Endodermal cell (in vitro differentiated cells): ENCODE measurements at regions not wholly inside any gene's neighbourhood (a gene's known extent, or its start where the extent isn't known, plus 50 kb on each side); places are given as distances from the start of the nearest gene placed in this dataset.

Experiments
- DNase-seq: peaks from one replicate; pipeline ENCODE4 v3.0.0-alpha.2; 2017
- H3K27ac ChIP-seq: 2 replicates; pipeline ENCODE4 v1.5.1; 2013; ENCODE audit warnings: mild to moderate bottlenecking, low read depth, low read length, moderate library complexity
- H3K27me3 ChIP-seq: 2 replicates; pipeline ENCODE4 v1.6.1; 2013; ENCODE audit warnings: mild to moderate bottlenecking, low read length, moderate library complexity; ENCODE audit not compliant: insufficient read depth, control insufficient read depth, poor library complexity, severe bottlenecking
- H3K36me3 ChIP-seq: 2 replicates; pipeline ENCODE4 v1.7.0; 2013; ENCODE audit warnings: mild to moderate bottlenecking, low read length, moderate library complexity; ENCODE audit not compliant: control insufficient read depth, insufficient read depth
- H3K4me1 ChIP-seq: one replicate; pipeline ENCODE4 v1.7.0; 2013; ENCODE audit warnings: low read length; ENCODE audit not compliant: control insufficient read depth, insufficient read depth
- H3K4me3 ChIP-seq: 2 replicates; pipeline ENCODE4 v1.5.1; 2013; ENCODE audit warnings: mild to moderate bottlenecking, low read length, moderate library complexity
- H3K9ac ChIP-seq: 2 replicates; pipeline ENCODE4 v1.6.1; 2013; ENCODE audit warnings: mild to moderate bottlenecking, low read length, moderate library complexity; ENCODE audit not compliant: poor library complexity, severe bottlenecking; ENCODE audit errors: extremely low read depth
- H3K9me3 ChIP-seq: 2 replicates; pipeline ENCODE4 v1.6.1; 2013; ENCODE audit warnings: mild to moderate bottlenecking, low read length, moderate library complexity; ENCODE audit not compliant: control insufficient read depth
- H3K27ac Mint-ChIP-seq: 2 replicates; pipeline ENCODE4 v1.8.0; 2020; ENCODE audit warnings: mixed read lengths
- H3K27me3 Mint-ChIP-seq: 2 replicates; pipeline ENCODE4 v1.8.0; 2021; ENCODE audit warnings: mild to moderate bottlenecking, mixed read lengths; ENCODE audit not compliant: insufficient read depth
- H3K36me3 Mint-ChIP-seq: 2 replicates; pipeline ENCODE4 v1.8.0; 2020; ENCODE audit warnings: low read depth, mixed read lengths
- H3K4me1 Mint-ChIP-seq: 2 replicates; pipeline ENCODE4 v1.8.0; 2020; ENCODE audit warnings: mixed read lengths
- H3K4me3 Mint-ChIP-seq: 2 replicates; pipeline ENCODE4 v1.8.0; 2020; ENCODE audit warnings: mild to moderate bottlenecking, moderate library complexity, mixed read lengths
- H3K9me3 Mint-ChIP-seq: 2 replicates; pipeline ENCODE4 v1.8.0; 2020; ENCODE audit warnings: mild to moderate bottlenecking, mixed read lengths
- WGBS, 2 experiments: methylation state at CpG; one replicate each; pipeline versions ENCODE4 v1.1.5 to v1.1.7; 2013; ENCODE audit warnings: missing lambda C conversion rate in 2 of 2, mixed read lengths in 1 of 2; ENCODE audit not compliant: insufficient coverage in 1 of 2, insufficient read length in 1 of 2; 5-methylcytosine and 5-hydroxymethylcytosine counted together
- TF ChIP-seq, protein P1 (sequence below): fragments of 200-600 bp; sonication (generic); conservative IDR thresholded peaks from 2 replicates; pipeline ENCODE4 v1.5.0; 2021; ENCODE audit warnings: antibody characterized with exemption, mild to moderate bottlenecking

DNA sequence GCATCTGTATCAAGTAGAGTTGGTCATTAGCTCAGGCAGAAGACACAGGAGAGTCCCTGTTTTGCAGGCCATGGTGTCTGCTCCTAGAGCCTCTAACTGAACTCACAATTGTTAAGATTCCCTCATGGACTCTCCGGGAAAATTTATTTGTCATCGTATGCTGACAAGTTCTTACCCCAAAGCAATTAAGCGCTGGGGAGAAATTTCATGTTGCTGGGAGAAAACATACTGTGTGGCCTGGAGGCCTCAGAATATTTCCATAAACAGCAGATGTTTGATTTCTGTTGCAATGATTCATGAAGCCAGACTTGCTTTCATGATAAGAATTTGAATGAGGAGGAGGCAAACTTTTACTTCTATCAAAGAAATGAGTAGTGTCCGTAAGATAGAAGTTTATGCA, 583.2 kb downstream of the GATA3 start:
- no peak overlapping the region for H3K9ac ChIP-seq
- Mint-ChIP-seq H3K4me1 (peaks cover 4% of the 10 kb centered on the region), H3K36me3 (no peaks in the 10 kb centered on the region), H3K27me3 (peaks cover 5% of the 10 kb centered on the region), H3K27ac (no peak overlapping the region), H3K4me3 (no peak overlapping the region), H3K9me3 (peaks cover 7% of the 10 kb centered on the region)
- H3K27ac ChIP-seq, result no peak overlapping the region
- no peaks in the 10 kb centered on the region for H3K9me3 ChIP-seq
- TF ChIP-seq, protein P1, sequence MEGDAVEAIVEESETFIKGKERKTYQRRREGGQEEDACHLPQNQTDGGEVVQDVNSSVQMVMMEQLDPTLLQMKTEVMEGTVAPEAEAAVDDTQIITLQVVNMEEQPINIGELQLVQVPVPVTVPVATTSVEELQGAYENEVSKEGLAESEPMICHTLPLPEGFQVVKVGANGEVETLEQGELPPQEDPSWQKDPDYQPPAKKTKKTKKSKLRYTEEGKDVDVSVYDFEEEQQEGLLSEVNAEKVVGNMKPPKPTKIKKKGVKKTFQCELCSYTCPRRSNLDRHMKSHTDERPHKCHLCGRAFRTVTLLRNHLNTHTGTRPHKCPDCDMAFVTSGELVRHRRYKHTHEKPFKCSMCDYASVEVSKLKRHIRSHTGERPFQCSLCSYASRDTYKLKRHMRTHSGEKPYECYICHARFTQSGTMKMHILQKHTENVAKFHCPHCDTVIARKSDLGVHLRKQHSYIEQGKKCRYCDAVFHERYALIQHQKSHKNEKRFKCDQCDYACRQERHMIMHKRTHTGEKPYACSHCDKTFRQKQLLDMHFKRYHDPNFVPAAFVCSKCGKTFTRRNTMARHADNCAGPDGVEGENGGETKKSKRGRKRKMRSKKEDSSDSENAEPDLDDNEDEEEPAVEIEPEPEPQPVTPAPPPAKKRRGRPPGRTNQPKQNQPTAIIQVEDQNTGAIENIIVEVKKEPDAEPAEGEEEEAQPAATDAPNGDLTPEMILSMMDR, result no peak
- H3K4me3 ChIP-seq, result no peak overlapping the region
- H3K36me3 ChIP-seq, result no peaks in the 10 kb centered on the region
- 89 to 100% methylated on average over 1 to 4 of the region's 4 CpGs for WGBS, 2 experiments
- no peaks in the 10 kb centered on the region for H3K27me3 ChIP-seq
- DNase-seq, result no peak
- no peaks in the 10 kb centered on the region for H3K4me1 ChIP-seq

DNA sequence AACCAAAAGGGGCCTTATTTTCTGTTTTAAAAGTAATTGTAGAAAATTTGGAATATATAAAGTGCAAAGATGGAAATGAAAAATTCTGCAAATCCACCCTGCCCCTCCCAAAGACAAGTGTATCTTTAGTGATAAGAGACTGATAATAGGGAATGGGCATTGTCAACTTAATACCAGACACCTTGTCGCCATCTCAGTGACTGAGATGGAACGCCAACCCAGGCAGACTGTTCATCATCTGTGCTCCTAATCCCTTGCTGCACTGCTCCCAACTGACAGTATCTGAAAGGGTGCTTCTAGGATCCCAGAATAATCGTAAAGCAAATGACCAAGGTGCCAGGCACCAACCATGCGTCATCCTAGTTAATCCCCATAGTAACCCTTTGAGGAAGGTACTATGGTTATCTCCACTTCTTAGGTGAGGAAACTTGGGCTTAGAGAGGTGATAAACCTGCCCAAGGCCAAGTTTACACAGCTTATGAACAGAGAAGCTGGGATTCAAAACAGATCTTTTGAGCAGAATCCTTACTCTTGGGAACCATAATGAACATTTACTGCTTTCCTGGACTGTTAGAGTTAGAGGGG, 583.7 kb downstream of the GATA3 start:
- H3K27ac Mint-ChIP-seq, result no peak overlapping the region

DNA sequence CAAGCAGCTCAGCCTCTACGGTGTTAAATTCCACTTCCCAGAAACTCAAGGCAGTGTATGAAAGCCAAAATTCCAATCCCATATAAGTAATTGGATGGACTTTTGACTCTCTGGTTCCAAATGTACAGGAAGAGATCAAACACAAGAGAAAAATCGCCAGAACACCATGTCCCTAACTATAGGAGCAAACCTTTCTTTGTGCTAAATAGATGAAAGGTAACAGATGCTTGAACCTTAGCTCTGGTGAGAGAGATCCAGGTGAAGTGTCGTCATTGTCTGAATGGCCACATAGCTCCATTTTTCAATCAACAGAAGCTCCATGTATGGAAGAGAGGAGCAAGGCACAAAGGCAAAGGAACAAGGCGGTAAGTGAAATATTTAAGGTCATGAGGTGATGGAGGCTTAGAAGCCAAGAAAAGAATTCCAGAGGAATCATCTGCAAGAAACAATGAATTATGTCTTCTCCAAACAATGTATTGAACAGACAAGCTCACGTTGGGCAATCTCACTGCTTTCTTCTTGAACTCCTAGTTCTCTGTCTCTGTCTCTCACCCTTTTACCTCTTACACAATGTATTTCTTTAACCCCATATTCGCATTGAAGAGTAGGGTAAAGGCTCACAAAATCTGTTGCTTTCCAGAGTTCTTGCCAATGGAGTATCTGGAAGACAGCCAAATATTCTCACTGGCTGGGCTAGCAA, 585.1 kb downstream of the GATA3 start:
- H3K36me3 Mint-ChIP-seq, result no peaks in the 10 kb centered on the region
- H3K4me3 ChIP-seq, result no peak overlapping the region
- no peaks in the 10 kb centered on the region for H3K9me3 ChIP-seq
- DNase-seq, result no peak
- no peak overlapping the region for H3K9ac ChIP-seq
- no peaks in the 10 kb centered on the region for H3K27me3 ChIP-seq
- TF ChIP-seq, protein P1, result no peak
- H3K4me1 Mint-ChIP-seq, result peaks cover 4% of the 10 kb centered on the region
- no peaks in the 10 kb centered on the region for H3K4me1 ChIP-seq
- no peaks in the 10 kb centered on the region for H3K36me3 ChIP-seq
- H3K27ac Mint-ChIP-seq, result no peak overlapping the region
- H3K9me3 Mint-ChIP-seq, result peaks cover 7% of the 10 kb centered on the region
- no peak overlapping the region for H3K27ac ChIP-seq
- WGBS, 2 experiments, result 89 to 95% methylated on average over 4 to 6 of the region's 6 CpGs
- H3K27me3 Mint-ChIP-seq, result peaks cover 7% of the 10 kb centered on the region
- no peak overlapping the region for H3K4me3 Mint-ChIP-seq

More for the DNA sequence above, 583.7 kb downstream of the GATA3 start:
- Histone ChIP-seq H3K4me3 (no peak overlapping the region), H3K4me1 (no peaks in the 10 kb centered on the region), H3K27ac (no peak overlapping the region), H3K27me3 (no peaks in the 10 kb centered on the region), H3K36me3 (no peaks in the 10 kb centered on the region), H3K9me3 (no peaks in the 10 kb centered on the region), H3K9ac (no peak overlapping the region)
- peaks cover 7% of the 10 kb centered on the region for H3K9me3 Mint-ChIP-seq
- H3K27me3 Mint-ChIP-seq, result peaks cover 5% of the 10 kb centered on the region
- H3K4me3 Mint-ChIP-seq, result no peak overlapping the region
- no peak for DNase-seq
- H3K4me1 Mint-ChIP-seq, result peaks cover 4% of the 10 kb centered on the region
- TF ChIP-seq, protein P1, result no peak
- no peaks in the 10 kb centered on the region for H3K36me3 Mint-ChIP-seq
- 91 to 100% methylated on average over 4 of the region's 4 CpGs for WGBS, 2 experiments
